HG03460 (cell line): ENCODE measurements at regions not wholly inside any gene's neighbourhood (a gene's known extent, or its start where the extent isn't known, plus 50 kb on each side); places are given as distances from the start of the nearest gene placed in this dataset.

Experiments used
- ATAC-seq: cut with Tn5 transposase; IDR thresholded peaks from one replicate; pipeline ENCODE4 v1.9.1; 2021; ENCODE audit not compliant: unreplicated experiment

DNA sequence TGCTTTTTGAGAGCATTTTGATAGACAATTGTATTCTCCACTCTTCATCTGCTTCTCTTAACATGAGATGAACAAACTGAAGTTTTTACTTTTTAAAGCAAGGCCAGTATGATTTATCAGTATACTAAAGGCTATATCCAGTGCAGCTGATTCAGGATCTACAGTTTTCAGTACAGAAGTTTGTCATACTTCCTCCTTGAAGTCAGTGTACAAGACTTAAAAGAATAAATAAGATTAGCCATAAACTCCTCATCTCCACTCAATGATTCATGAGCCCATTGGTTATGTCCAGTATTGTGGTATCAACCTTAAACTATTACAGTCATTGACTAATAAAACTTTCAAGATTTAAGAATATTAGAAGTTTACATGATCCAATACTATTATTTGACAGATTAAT is 374.8 kb upstream of the EPHA7 start:
- no peak for ATAC-seq

DNA sequence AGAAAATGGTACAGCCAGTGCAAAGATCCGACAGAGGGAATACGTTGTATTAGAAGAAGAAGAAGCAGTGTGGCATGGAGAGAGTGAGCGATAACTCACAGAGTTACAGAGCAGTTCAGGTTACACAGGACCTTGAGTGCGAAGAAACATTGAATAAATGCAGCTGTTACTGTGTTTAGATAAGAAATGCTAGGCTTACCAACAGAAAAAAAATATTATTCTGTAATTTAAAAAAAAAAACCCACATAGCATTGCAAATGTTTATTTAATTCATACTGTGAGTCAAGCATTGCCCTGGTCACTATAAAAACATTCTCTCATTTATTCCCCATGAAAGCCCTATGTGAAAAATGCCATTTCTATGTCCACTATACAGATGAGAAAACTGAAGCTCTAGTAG is 373.4 kb upstream of the EPHA7 start:
- no peak for ATAC-seq

DNA sequence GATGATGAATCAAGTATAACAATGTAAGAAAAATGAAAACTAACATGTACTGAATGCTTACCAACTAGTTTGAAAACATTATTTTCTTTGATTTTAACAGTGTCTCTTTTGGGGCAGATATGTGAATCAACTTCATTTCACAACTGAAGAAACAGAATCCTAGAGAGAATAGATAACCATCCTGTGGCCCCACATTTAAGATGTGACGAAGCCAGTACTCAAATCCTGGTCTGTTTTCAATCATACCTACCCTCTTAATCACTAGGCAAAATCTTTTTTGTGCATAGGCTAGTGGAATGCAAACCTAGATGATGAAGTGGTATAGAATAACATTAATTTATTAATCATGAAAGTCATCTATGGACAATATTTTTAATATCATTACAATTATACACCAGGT is 371.6 kb upstream of the EPHA7 start:
- no peak for ATAC-seq

DNA sequence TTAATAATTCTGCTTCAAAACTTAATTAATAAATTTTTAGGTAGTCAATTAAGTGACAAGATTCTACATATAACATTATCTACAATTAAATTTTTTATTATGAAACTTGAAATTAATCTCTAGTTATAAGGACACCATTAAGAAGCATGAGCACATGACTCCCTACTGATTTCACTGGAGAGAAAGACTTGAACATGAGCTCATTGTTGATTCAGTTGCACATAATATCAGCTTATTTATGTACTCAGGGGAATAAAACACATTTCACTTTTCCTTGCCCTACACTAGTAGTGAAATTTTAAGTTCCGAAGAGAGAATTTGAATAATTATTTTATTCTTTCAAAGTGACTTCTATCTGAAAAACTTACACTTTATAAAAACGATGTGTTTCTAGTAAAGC is 370.2 kb upstream of the EPHA7 start:
- ATAC-seq = no peak

- no peak for ATAC-seq
These were observed 368.5 kb upstream of the EPHA7 start for GRCh38 chr6:93787841-93788240.

GRCh38 chr6:93786474-93787330 is 367.3 kb upstream of the EPHA7 start:
- ATAC-seq = no peak

DNA sequence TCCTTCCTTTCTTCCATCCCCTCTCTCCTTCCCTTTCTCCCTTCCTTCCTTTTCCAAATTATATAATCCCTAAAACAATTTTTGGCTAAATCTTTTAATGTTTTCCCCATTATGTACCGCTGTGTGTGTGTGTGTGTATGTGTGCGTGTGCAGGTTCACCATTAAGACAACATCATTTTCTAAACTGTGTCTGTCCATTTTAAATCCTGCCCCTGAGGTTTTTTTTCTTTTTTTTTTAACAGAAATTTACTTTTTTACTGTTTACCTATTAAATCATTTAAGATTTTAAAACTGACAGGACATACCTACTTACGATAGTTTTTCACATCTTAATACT is 366.3 kb upstream of the EPHA7 start:
- no peak for ATAC-seq

- ATAC-seq = no peak
These were observed 365.7 kb upstream of the EPHA7 start for GRCh38 chr6:93784794-93785693.

DNA sequence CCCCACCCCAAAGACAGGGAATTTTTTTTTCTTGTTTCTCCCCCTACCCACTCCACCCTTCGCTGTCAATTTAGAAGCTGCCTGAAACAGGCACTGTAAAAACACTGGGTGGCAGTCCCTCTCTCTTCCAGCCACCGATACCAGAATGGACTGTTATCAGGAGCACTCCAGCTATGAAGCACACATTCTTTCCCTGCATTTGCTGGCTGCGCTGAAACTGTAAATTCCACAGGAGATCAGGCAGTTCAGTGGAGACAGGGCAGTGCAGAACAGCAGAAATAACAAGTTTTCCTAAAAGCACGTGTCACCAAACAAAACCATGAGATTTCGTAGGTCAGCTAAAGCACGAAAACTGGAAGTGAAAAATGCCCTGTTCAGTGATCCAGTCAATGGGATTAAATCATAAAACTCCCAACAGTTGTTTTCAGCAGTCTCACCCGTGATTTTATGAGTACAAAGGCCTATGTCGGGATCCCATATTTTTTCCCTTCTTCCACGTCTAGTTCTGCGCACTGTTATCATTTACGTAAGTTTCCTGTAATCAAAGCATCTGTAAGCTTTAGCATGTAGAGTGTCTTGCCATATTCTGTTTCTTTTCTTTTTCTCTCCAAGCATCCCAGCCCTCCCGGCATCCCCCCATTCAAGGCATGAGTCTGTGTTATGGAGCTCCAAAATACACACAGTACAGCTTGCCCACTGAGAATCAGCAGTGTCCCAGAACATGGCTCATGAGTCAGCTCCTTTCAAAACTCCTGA is 359.9 kb upstream of the EPHA7 start:
- ATAC-seq = no peak

GRCh38 chr6:93759190-93759589 is 339.8 kb upstream of the EPHA7 start:
- ATAC-seq = no peak

DNA sequence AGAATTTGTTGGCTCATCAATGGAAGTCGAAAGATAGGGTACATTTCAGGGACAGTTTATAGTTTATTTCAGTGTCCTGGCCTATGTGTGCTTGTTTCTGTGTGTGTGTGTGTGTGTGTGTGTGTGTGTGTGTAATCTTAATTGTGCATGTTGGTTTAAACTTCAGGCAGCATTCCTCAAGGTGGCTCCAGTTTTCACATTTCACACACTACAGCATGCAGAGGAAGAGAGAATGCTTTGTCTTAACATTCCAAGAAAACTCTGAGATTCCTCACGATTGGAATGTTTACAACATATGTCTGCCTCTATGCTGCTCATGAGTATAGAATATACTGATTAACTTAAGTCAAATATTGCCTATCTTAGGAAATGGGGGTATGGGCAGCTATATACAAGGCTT is 332.6 kb upstream of the EPHA7 start:
- ATAC-seq = no peak

- no peak for ATAC-seq
These were observed 330.6 kb upstream of the EPHA7 start for GRCh38 chr6:93749930-93750329.

GRCh38 chr6:93749191-93749590 is 329.8 kb upstream of the EPHA7 start:
- no peak for ATAC-seq

- ATAC-seq = no peak
These were observed 327.5 kb upstream of the EPHA7 start for GRCh38 chr6:93746892-93747291.

DNA sequence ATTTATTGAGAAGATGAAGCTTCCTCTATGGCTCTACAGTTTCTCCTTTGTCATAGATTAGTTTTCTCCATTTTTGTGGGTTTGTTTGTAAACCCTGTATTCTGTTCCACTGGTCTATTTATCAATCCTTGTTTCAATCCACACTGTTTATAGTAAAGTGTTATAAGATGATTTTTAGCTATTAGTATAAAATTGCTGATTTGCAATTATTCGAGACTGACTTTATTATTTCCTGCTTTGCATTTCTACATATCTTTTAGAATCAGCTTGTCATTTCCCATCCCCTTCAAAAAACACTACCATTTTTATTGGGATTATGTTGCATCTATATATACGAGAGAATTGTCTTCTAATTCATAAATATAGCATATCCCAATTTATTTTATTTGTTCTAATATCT is 325.9 kb upstream of the EPHA7 start:
- ATAC-seq = no peak

DNA sequence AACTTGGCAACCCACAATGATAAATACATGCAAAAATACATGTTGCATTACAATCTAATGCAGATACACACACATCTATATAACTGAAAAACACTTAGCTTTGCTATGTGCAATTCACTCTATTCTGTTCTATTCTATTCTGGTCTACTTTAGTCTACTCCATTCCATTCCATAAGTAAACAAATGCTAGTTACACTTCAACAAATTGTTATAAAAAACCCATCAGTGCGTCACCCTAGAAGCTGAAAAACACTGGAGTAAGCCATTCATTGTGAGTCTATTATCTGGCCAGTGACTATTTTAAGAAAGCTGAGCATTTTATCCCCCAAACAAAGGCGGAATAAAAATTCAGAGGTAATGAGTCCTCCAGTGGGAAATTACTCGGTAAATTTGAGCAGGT is 315.7 kb upstream of the EPHA7 start:
- ATAC-seq = no peak

GRCh38 chr6:93731306-93731705 is 311.9 kb upstream of the EPHA7 start:
- no peak for ATAC-seq

GRCh38 chr6:93728150-93728549 is 308.8 kb upstream of the EPHA7 start:
- ATAC-seq = no peak

- no peak for ATAC-seq
These were observed 308.1 kb upstream of the EPHA7 start for GRCh38 chr6:93727447-93727846.

- no peak for ATAC-seq
These were observed 302.2 kb upstream of the EPHA7 start for GRCh38 chr6:93721386-93722048.

GRCh38 chr6:93713974-93714373 is 294.6 kb upstream of the EPHA7 start:
- ATAC-seq = no peak
